ENCODE measurements at regions not wholly inside any gene's neighbourhood (a gene's known extent, or its start where the extent isn't known, plus 50 kb on each side); places are given as distances from the start of the nearest gene placed in this dataset.

DNA sequence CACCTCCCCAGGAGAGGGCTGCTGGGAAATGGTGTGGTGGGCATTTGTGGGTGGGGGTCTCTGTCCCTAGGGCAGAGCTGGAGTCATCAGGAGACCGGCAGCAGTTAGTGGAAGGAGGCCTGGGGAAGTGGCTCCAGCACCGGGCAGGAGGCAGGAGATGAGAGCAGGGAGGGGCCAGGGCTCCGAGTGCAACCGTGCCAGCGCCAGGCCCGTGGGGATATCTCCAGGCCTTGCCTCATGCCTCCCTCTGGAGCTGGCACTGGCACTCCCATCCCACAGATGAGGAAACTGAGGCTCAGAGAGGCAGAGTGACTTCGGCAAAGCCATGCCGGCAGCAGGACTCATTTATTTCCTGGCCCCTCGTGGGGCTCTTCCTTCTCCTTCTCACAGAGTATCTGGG, 83.5 kb downstream of the HMX1 start:
- no peak overlapping the region for H3K4me3 ChIP-seq (ENCODE audit: low read depth, low read length)
- TF ChIP-seq CTCF (IDR thresholded peaks at IDR 0.05; ENCODE audit: borderline replicate concordance, insufficient read depth, low read depth, low read length): no peak

DNA sequence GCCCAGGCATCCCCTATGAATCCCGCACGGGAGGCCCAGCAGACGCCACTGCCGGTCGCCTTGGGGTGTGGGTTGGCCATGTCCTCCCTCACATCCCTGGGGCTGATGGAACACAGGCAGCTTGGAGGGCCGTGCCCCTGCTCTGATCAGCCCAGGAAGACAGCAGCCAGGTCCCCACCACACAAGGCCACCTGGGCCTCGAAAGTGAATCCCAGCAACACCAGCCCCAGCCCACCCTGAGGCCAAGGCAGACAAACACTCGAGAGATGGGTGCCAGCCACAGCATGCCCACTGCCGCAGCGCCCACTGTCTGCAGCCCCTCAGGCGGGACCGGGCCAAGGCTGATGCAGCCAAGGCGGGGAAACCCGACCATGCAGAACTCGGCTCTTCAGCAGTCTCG, 85.5 kb downstream of the HMX1 start:
- H3K4me3 ChIP-seq (ENCODE audit: low read depth, low read length): no peak overlapping the region
- TF ChIP-seq CTCF (IDR thresholded peaks at IDR 0.05; ENCODE audit: borderline replicate concordance, insufficient read depth, low read depth, low read length): no peak

DNA sequence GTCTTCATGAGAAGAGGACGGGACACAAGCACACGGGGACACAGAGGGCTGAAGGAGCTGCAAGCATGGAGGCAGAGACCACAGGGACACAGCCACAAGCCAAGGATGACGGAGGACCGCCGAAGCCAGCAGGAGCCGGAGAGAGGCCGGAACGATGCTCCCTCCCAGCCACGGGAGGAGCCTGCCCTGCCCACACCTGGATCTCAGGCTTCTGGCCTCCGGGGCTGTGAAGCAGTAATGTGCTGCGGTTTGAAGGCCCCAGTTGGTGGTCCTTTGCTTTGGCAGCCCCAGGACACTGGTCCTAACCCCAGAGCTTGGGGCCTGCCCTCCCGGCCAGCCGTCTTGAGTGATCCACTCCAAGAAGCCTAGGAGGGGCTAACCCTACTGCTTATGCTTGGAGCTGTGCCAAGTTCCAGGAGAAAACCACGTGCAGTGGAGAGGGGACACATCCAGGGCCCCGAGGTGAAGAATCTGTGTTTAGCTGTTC, 85.9 kb downstream of the HMX1 start:
- no peak for TF ChIP-seq CTCF (IDR thresholded peaks at IDR 0.05; ENCODE audit: borderline replicate concordance, insufficient read depth, low read depth, low read length)
- H3K4me3 ChIP-seq (ENCODE audit: low read depth, low read length): no peak overlapping the region

DNA sequence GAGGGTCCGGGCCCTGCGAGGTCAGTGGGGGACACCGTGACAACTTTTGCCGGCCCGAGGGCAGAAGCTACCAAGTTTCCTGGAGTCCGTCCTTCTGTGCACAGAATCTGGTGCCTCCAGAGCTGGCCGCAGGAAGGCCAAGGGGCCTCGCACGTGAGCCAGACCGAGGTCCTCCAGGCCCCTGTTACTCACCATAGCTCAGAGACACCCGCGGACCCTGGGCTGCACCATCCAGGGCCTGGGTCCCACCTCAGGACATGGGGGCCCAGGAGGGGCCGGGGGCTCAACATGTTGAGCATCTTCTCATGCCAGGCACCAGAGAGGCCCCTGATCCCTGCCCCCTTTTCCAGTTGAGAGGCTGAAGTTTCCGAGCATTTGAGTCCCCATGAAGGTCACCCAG, 87.9 kb downstream of the HMX1 start:
- TF ChIP-seq CTCF (IDR thresholded peaks at IDR 0.05; ENCODE audit: borderline replicate concordance, insufficient read depth, low read depth, low read length): no peak
- H3K4me3 ChIP-seq (ENCODE audit: low read depth, low read length): no peak overlapping the region

DNA sequence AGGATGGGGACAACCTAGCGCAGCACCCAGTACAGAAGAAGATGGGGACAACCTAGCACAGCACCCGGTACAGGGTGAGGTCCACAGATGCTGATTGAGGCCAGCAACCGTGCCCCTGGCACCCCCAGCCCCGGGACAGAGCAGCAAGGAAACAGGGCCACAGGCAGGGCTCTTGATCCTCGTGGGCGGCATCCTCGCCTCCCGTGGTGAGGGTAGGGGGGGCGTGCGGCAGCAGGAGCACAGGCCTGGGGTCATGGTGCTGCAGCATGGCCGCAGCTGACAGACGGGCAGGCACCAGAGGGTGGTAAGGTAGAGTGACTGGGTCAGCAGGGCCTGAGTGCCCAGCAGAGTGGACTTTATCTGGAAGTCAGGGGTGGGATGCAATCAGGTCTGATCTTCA, 89.5 kb downstream of the HMX1 start:
- TF ChIP-seq CTCF (IDR thresholded peaks at IDR 0.05; ENCODE audit: borderline replicate concordance, insufficient read depth, low read depth, low read length): no peak
- no peak overlapping the region for H3K4me3 ChIP-seq (ENCODE audit: low read depth, low read length)

- no peak for TF ChIP-seq CTCF (IDR thresholded peaks at IDR 0.05; ENCODE audit: borderline replicate concordance, insufficient read depth, low read depth, low read length)
- no peak overlapping the region for H3K4me3 ChIP-seq (ENCODE audit: low read depth, low read length)
Observed at GRCh38 chr4:8781641-8782040, 90.0 kb downstream of the HMX1 start.

DNA sequence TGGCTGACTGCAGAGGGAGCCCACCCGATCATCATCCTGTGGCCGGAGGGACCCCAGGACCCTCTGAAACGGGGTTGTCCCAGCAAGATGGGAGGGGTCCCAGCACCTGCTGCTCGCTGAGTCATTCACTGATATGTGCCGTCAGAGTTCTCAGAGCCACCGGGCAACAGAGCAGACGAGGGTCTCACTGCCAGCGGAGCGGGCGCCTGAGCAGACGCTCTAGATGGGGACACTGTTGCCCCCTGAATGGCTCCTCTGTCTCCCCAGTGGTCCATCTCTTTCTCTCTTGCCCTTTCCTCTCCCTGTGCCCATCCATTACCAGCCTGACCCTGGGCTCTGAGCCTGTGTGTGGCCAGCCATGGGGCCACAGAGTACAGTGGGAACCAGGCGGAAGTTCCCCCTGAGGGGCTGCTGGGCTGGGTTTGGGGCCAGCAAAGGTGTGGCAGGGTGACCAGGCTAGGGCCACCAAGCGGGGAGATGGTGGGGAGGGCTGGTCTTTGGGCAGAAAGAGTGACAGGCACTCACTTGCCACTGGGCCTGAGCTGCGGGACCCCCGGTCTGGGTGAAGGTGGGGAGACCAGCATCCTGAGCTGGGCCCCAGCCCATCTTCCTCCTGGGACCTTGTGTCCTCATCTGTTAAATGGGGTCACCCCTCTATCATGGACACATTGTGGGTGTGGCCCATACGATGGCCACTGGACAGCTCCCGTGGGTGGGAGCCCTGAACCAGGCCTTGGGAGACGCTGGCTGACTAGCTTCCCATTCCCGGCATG, 90.9 kb downstream of the HMX1 start:
- no peak overlapping the region for H3K4me3 ChIP-seq (ENCODE audit: low read depth, low read length)
- no peak for TF ChIP-seq CTCF (IDR thresholded peaks at IDR 0.05; ENCODE audit: borderline replicate concordance, insufficient read depth, low read depth, low read length)

Data from GM12875 (cell line).